Germinal center (tissue), 1 donor: ENCODE measurements at regions not wholly inside any gene's neighbourhood (a gene's known extent, or its start where the extent isn't known, plus 50 kb on each side); places are given as distances from the start of the nearest gene placed in this dataset.
"Not testable (repeated sequence)": the region's sequence is repeated elsewhere in the genome, so short reads cannot be mapped to it uniquely, and the experiment has no call there.

Source experiments
- DNase-seq: peaks from one replicate; pipeline ENCODE4 v3.0.0; 2012; ENCODE audit warnings: mixed read lengths, low spot score

GRCh38 chr9:31983895-31984294 lies 400.5 kb upstream of the ACO1 start:
- DNase-seq: no peak

GRCh38 chr9:31996331-31996730 lies 388.1 kb upstream of the ACO1 start:
- no peak for DNase-seq

- DNase-seq: no peak
Observed at GRCh38 chr9:32004431-32005076, 379.9 kb upstream of the ACO1 start.

- DNase-seq: no peak
Observed at GRCh38 chr9:32010322-32010721, 374.1 kb upstream of the ACO1 start.

- DNase-seq: no peak
Observed at GRCh38 chr9:32011049-32011448, 373.4 kb upstream of the ACO1 start.

- DNase-seq: no peak
Observed at GRCh38 chr9:32015795-32016194, 368.6 kb upstream of the ACO1 start.

GRCh38 chr9:32045513-32045912 lies 338.9 kb upstream of the ACO1 start:
- DNase-seq: no peak

GRCh38 chr9:32067261-32067660 lies 317.2 kb upstream of the ACO1 start:
- DNase-seq: no peak

GRCh38 chr9:32069169-32069813 lies 315.2 kb upstream of the ACO1 start:
- DNase-seq: no peak

- no peak for DNase-seq
Observed at GRCh38 chr9:32069969-32070368, 314.5 kb upstream of the ACO1 start.

GRCh38 chr9:32072570-32072969 lies 311.9 kb upstream of the ACO1 start:
- DNase-seq: no peak

- DNase-seq: no peak
Observed at GRCh38 chr9:32092031-32092430, 292.4 kb upstream of the ACO1 start.

- no peak for DNase-seq
Observed at GRCh38 chr9:32117291-32117690, 267.2 kb upstream of the ACO1 start.

GRCh38 chr9:32128546-32128945 lies 255.9 kb upstream of the ACO1 start:
- DNase-seq: no peak

- DNase-seq: not testable (repeated sequence)
Observed at GRCh38 chr9:32130709-32131108, 253.7 kb upstream of the ACO1 start.

GRCh38 chr9:32136700-32137339 lies 247.6 kb upstream of the ACO1 start:
- DNase-seq: no peak

- no peak for DNase-seq
Observed at GRCh38 chr9:32142074-32142473, 242.4 kb upstream of the ACO1 start.

- DNase-seq: not testable (repeated sequence)
Observed at GRCh38 chr9:32148553-32148952, 235.9 kb upstream of the ACO1 start.

- DNase-seq: no peak
Observed at GRCh38 chr9:32161209-32161608, 223.2 kb upstream of the ACO1 start.

GRCh38 chr9:32161720-32162119 lies 222.7 kb upstream of the ACO1 start:
- no peak for DNase-seq

GRCh38 chr9:32166316-32166715 lies 218.1 kb upstream of the ACO1 start:
- DNase-seq: not testable (repeated sequence)

GRCh38 chr9:32171339-32171738 lies 213.1 kb upstream of the ACO1 start:
- DNase-seq: no peak

GRCh38 chr9:32172256-32172655 lies 212.2 kb upstream of the ACO1 start:
- no peak for DNase-seq

- no peak for DNase-seq
Observed at GRCh38 chr9:32177396-32177795, 207.0 kb upstream of the ACO1 start.
